ENCODE measurements at regions not wholly inside any gene's neighbourhood (a gene's known extent, or its start where the extent isn't known, plus 50 kb on each side); places are given as distances from the start of the nearest gene placed in this dataset.
A peak's percentile ranks its signal among the peaks of the same experiment; 100 is the strongest.
"Not testable (repeated sequence)": the region's sequence is repeated elsewhere in the genome, so short reads cannot be mapped to it uniquely, and the experiment has no call there.

- no peak for DNase-seq
Measured at GRCh38 chr9:71632776-71633175, 135.5 kb downstream of the CEMIP2 start.

- no peak for DNase-seq
Measured at GRCh38 chr9:71630377-71630995, 137.8 kb downstream of the CEMIP2 start.

- DNase-seq: no peak
Measured at GRCh38 chr9:71629578-71630215, 138.6 kb downstream of the CEMIP2 start.

- no peak for DNase-seq
Measured at GRCh38 chr9:71628247-71628646, 140.1 kb downstream of the CEMIP2 start.

GRCh38 chr9:71627537-71627936 is 140.8 kb downstream of the CEMIP2 start:
- no peak for DNase-seq

GRCh38 chr9:71626395-71626794 is 141.9 kb downstream of the CEMIP2 start:
- no peak for DNase-seq

- DNase-seq: no peak
Measured at GRCh38 chr9:71624728-71625127, 143.6 kb downstream of the CEMIP2 start.

GRCh38 chr9:71620746-71621145 is 147.6 kb downstream of the CEMIP2 start:
- no peak for DNase-seq

GRCh38 chr9:71620331-71620730 is 148.0 kb downstream of the CEMIP2 start:
- DNase-seq: no peak

GRCh38 chr9:71619926-71620325 is 148.4 kb downstream of the CEMIP2 start:
- no peak for DNase-seq

GRCh38 chr9:71614409-71615010 is 153.8 kb downstream of the CEMIP2 start:
- no peak for DNase-seq

- DNase-seq: no peak
Measured at GRCh38 chr9:71612889-71613288, 155.4 kb downstream of the CEMIP2 start.

- DNase-seq: no peak
Measured at GRCh38 chr9:71609448-71609830, 158.9 kb downstream of the CEMIP2 start.

GRCh38 chr9:71608825-71609447 is 159.4 kb downstream of the CEMIP2 start:
- DNase-seq: no peak

GRCh38 chr9:71608021-71608420 is 160.3 kb downstream of the CEMIP2 start:
- DNase-seq: no peak

- no peak for DNase-seq
Measured at GRCh38 chr9:71607461-71607881, 160.8 kb downstream of the CEMIP2 start.

- peak; percentile 24 to 62 (median 54) for DNase-seq
Measured at GRCh38 chr9:71604197-71605063, 163.9 kb downstream of the CEMIP2 start.

GRCh38 chr9:71602652-71603051 is 165.7 kb downstream of the CEMIP2 start:
- no peak for DNase-seq

GRCh38 chr9:71595762-71596161 is 172.6 kb downstream of the CEMIP2 start:
- not testable (repeated sequence) for DNase-seq

GRCh38 chr9:71594541-71594940 is 173.8 kb downstream of the CEMIP2 start:
- no peak for DNase-seq

GRCh38 chr9:71592400-71592799 is 175.9 kb downstream of the CEMIP2 start:
- DNase-seq: no peak

GRCh38 chr9:71590362-71590761 is 178.0 kb downstream of the CEMIP2 start:
- DNase-seq: no peak

GRCh38 chr9:71589612-71590011 is 178.7 kb downstream of the CEMIP2 start:
- no peak for DNase-seq

Measured in NCI-H1417 (cell line).